K562 (cell line): ENCODE measurements at regions not wholly inside any gene's neighbourhood (a gene's known extent, or its start where the extent isn't known, plus 50 kb on each side); places are given as distances from the start of the nearest gene placed in this dataset.

Source experiments
- BACH1 ChIP-seq: fragments of 200-800 bp; sonication (Bioruptor generic); IDR thresholded peaks from 2 replicates; pipeline ENCODE4 v1.6.1; 2016; ENCODE audit warnings: missing genetic modification characterization, missing compliant biosample characterization
- CBFA2T3 ChIP-seq: fragments of 450-650 bp; IDR thresholded peaks from 2 replicates; pipeline ENCODE4 v1.6.1; 2017
- CUX1 ChIP-seq: fragments of 200-800 bp; sonication (Bioruptor generic); IDR thresholded peaks from 2 replicates; pipeline ENCODE4 v1.6.1; 2016; ENCODE audit warnings: missing genetic modification characterization, missing compliant biosample characterization
- ESRRB ChIP-seq: fragments of 250-450 bp; sonication (Bioruptor Pico); IDR thresholded peaks from 2 replicates; pipeline ENCODE4 v1.5.0; 2020; ENCODE audit warnings: mild to moderate bottlenecking, moderate library complexity, borderline replicate concordance
- HDAC6 ChIP-seq: IDR thresholded peaks from 2 replicates; pipeline ENCODE4 v1.6.1; 2012; ENCODE audit warnings: low read depth, mild to moderate bottlenecking, control low read depth, inconsistent platforms, low read length, moderate library complexity
- HSF4 ChIP-seq: fragments of 250-450 bp; sonication (Bioruptor Pico); IDR thresholded peaks from 2 replicates; pipeline ENCODE4 v2.1.2; 2022; ENCODE audit warnings: mild to moderate bottlenecking, moderate library complexity, borderline replicate concordance
- KDM5B ChIP-seq: fragments of 200-600 bp; sonication (generic); IDR thresholded peaks from 2 replicates; pipeline ENCODE4 v1.6.1; 2012; ENCODE audit warnings: low read depth, mild to moderate bottlenecking, moderate library complexity, low read length, control low read depth, inconsistent platforms; ENCODE audit not compliant: insufficient replicate concordance
- MCM3 ChIP-seq: fragments of 450-650 bp; IDR thresholded peaks from 2 replicates; pipeline ENCODE4 v1.6.1; 2016
- NELFE ChIP-seq: IDR thresholded peaks from 2 replicates; pipeline ENCODE4 v1.6.1; 2011; ENCODE audit warnings: mild to moderate bottlenecking; ENCODE audit not compliant: insufficient read depth, insufficient read length
- RBM15 ChIP-seq: fragments of 200-400 bp; formaldehyde crosslinking; IDR thresholded peaks from 2 replicates; pipeline ENCODE4 v1.6.1; 2018; ENCODE audit warnings: mild to moderate bottlenecking, low read length, moderate library complexity; ENCODE audit not compliant: insufficient read depth
- VEZF1 ChIP-seq: fragments of 200-800 bp; sonication (Bioruptor generic); IDR thresholded peaks from 2 replicates; pipeline ENCODE4 v1.6.1; 2017; ENCODE audit warnings: missing genetic modification characterization, missing compliant biosample characterization
- XRCC3 ChIP-seq: fragments of 450-650 bp; IDR thresholded peaks from 2 replicates; pipeline ENCODE4 v1.6.1; 2017; ENCODE audit warnings: mild to moderate bottlenecking, moderate library complexity
- ZNF146 ChIP-seq: IDR thresholded peaks from one replicate; pipeline ENCODE4 v1.6.1; 2018; ENCODE audit warnings: missing compliant biosample characterization; ENCODE audit not compliant: unreplicated experiment

- TF ChIP-seq CUX1 (CRISPR knock-in tag) (no peak), XRCC3 (no peak), ESRRB (CRISPR knock-in tag) (no peak), NELFE (no peak), ZNF146 (CRISPR knock-in tag) (no peak), VEZF1 (CRISPR knock-in tag) (no peak), CBFA2T3 (no peak), RBM15 (no peak), HDAC6 (no peak), KDM5B (no peak), MCM3 (no peak), BACH1 (tag) (no peak), HSF4 (CRISPR knock-in tag) (no peak)
Measured at GRCh38 chr7:51878865-51879264, 562.3 kb upstream of the COBL start (continued).
